HG02884 (cell line): ENCODE measurements at regions not wholly inside any gene's neighbourhood (a gene's known extent, or its start where the extent isn't known, plus 50 kb on each side); places are given as distances from the start of the nearest gene placed in this dataset.
"Not testable (repeated sequence)": the region's sequence is repeated elsewhere in the genome, so short reads cannot be mapped to it uniquely, and the experiment has no call there.

Experiments
- ATAC-seq: cut with Tn5 transposase; IDR thresholded peaks from one replicate; pipeline ENCODE4 v1.9.1; 2021; ENCODE audit warnings: mild to moderate bottlenecking, moderate library complexity; ENCODE audit not compliant: unreplicated experiment

DNA sequence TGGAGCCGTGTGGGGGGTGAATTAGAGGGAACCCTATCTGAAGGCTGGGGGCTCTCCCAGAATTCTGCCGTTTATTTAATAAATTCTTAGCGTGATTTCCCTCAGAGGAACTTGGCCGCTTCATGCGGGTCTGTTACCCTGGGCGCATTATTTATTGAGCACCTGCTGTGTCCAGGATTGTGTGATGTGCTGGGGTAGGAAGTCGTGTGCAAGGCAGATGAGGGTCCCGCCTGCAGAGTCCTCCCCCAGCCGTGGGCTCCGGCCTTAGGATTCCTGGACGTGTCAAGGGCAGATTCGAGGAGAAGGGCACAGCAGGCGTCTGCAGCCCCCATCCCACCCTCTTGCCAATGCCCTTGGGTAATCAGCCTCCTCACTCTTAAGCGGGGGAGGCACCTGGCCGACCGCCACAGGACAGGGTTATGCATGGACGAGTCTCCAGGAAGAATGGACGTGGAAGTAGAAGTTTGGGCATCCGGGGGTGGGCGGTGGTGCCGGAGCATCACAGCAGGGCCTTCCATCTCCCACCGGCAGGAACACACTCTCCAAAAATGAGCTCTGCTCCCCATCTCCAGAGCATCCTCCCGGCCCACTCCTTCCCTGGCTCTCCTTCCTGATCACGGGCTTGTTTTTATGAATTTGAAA is 233.3 kb upstream of the C1orf174 start:
- no peak for ATAC-seq

DNA sequence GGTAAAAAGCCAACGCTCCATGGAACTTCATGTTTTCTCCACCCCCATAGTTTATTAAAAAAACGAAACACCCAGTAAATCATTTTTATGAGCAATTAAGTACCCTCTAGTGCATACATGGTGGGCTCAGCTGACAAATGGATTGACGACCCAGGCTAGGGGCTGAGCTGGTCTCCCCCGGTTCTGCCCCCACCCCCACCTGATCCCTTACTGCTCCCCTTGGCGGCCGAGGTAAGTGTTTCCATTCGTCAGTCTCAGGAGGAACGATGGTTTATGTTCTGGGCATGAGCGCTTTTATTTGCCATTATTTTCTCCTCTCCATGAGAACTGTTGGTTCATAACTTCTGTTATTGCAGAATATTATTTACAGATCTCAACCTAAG is 233.9 kb upstream of the C1orf174 start:
- ATAC-seq = no peak

DNA sequence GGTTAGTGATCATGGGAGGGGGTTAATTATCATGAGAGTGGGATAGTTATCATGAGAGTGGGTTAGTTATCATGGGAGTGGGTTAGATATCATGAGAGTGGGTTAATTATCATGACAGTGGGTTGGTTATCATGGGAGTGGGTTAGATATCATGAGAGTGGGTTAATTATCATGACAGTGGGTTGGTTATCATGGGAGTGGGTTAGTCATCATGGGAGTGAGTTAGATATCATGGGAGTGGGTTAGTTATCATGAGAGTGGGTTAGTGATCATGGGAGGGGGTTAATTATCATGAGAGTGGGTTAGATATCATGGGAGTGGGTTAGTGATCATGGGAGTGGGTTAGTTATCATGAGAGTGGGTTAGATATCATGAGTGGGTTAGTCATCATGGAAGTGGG is 235.8 kb upstream of the C1orf174 start:
- not testable (repeated sequence) for ATAC-seq

DNA sequence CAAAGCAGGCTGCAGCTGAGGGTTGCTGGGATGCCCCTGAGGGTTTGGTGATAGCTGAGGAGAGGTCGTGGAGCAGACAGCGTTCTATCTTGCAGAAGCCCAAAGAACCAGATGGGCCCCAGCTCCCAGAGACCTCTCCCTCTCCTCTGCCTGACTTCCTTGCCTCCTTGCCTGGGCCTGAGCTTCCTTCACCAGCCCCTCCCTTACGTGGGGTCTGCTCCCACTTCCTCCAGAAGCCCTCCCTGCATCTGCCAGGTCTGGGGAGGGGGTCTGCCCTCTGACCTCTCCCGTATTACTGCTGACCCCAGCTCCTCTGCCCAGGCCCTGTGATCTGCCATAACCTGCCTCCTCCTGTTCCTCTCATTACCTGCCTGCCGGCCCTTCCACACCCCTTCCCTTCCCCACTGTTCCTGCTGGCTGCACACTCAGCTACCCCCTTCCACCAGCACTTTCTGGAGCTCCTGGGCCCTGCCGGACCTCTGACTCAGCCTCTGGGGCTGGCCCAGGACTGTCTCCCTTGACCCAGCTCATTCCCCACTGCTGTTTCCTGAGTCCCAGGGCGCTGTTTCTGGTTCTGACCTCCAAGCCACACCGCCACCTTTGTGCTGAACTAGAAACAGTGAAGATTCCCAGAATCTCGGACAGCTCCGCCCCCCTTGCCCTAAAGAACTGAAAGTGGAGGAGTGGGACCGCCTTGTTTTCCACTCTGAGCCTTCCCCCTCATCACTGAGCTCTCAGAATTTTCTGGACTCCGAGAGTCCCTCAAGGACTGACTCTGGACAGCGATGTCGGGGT is 237.7 kb upstream of the C1orf174 start:
- ATAC-seq = no peak

DNA sequence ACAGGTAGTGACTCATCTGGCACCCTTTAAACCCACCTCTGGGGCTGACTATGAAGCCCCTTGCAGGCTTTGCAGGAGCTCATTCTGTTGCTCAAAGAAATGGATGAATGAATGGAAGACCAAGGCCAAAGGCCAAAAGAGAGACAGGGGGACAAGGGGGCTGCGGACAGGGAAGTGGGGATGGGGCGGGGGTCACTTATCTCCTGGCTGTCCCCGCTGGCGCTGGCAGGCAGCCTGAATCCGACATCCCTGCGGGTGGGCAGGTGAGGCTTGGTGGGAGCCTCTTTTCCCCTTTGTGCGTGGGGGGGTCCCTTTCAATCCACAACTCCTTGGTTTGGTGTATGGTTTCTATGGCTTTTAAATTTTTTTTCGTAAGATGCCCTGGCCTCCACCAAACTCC is 239.6 kb upstream of the C1orf174 start:
- ATAC-seq = no peak

DNA sequence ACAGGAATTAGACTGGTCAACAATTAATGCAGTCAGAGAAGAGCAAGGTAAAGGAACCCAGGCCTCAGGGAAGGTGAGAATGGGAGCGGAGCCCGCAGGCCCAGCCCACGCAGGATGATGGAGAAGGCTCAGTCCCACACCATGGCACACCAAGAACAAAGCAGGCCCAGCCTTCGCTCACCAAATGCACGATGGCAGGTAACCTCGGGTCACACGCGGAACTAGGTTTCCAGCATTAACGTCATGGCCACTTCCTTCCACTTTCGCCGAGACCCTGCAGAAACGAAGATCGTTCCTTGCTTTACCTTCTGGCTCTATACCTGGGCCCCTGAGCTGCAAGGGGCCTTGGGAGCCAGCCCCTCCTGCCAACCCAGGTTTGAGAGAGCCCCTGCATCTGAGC is 240.2 kb upstream of the C1orf174 start:
- no peak for ATAC-seq

DNA sequence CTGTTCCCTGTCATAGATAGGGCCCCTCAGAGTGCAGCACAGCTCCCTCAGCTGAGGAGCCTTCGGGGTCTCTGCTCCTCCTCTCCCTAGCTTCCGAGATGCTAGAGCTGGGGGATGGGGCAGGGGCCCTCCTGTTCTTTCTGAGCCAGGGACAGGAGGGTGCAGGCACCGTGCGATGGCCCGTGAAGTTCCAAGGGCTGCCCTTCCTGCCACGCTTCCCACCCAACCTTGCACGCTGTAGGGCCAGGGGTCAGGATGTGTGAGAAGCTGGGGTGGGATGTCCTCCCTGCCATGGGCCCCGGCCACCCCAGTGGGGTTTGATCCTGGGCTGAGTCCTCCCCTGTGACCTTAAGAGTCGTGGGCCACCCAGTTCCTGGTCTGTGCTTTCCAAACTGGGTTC is 240.7 kb upstream of the C1orf174 start:
- ATAC-seq = no peak

DNA sequence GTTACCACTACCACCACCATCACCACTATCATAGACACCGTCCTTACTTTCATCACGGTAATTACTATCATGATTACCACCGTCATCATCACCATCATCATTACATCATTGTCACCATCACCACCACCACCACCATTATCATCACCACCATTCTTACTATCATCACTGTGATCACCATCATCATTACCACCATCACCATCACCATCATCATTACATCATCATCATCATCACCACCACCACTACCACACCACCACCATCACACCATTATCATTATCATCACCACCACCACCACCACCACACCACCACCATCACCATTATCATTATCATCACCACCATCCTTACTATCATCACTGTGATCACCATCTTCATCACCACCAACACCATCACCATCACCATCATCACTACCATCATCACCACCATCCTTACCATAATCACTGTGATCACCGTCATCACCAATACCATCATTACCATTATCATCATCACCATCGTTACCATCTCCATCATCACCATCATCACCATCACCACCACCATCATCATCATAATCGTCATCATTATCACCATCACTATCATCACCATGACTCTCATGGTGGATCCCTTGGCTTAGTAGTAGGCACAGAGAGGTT is 244.4 kb upstream of the C1orf174 start:
- ATAC-seq = no peak

DNA sequence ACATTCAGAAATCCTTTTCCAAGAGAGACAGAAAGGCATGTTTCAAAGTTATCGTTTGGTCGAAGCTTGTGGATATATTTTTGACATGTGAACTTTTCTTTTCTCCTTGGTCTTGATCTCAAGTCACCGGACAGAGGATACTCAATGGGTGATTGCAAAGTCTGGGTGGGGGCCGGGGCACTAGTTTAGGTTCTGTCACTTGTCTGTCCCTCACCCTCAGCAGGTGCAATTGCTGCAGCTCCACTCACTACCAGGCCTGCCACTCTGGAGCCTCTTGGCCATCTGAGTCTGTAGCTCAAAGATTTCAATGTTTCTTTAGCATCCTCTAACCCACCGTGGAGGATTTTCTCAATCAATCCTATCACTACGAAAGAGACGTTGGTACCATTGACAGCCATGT is 246.0 kb upstream of the C1orf174 start:
- ATAC-seq = no peak

DNA sequence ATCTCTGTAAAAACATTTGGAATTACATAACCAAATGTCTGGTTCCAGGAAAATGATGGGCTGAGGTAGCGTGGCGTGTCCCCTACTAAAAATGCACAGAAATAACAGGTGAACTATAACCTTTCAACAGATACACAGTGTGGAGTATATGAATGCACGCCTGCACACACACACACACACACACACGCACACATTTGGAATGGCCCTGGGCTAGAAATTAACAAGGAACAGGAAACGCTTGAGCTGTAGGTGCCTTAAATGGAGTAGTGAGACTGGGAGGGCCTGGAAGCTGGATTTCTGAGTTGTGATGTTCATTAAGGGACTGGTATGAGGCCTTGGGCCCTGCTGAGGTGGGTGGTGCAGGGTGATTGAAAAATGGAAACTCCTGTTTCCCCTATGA is 246.5 kb upstream of the C1orf174 start:
- ATAC-seq = no peak

DNA sequence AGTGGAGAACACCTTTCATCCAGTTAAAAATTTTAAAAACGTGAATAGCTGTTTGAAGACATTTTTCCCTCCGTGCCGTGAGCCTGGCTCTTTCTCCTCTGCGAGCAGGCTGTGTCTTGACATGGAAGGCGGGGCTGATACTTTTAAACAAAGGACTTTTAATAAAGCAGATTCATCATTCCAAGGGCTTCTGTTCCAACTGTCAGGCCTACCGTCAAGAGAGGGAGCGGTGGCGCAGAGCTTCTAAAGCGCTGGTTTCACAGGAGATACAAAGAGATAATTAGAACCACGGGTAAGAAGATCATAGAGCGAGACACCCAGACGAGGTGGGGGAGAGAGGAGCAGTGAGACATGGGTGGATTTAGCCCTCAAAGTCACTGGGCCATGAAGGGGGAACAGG is 247.4 kb upstream of the C1orf174 start:
- ATAC-seq = no peak

DNA sequence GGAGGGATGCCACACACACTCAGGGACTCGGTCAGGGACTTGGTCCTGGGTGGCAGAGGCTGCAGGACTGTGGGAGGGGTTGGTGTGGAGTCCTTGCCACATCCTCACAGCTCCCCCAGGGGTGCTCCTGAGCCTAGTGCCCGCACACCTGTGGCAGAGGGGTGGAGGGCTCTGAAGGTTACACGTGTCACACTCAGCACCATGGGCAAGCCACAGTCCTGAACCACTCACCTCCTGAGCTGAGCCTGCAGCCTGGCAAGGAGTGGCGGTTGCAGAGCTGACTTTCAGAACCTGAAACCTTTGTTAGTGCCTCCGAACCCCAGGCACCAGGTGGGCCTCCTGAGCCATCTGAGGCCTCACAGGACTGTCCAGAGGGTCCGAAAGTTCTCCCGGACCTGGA is 249.2 kb upstream of the C1orf174 start:
- ATAC-seq = no peak

DNA sequence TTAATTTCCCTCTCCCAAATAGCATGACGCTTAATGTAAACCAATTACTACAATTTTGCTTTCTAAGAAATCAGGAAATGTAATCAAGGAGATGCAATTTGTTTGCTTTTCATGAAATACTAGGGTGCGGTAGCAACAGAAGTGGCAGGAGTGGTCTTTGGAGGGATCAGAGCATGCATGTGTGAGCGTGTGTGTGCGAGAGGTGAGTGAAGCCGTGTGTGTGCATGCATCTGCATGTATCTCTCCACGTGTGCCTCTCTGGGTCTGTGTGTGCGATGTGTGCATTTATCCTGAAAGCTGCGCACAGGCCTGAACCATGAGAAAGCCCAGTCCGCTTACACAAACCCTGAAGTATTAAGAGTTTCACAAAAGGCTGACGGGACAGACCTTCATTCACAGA is 249.8 kb upstream of the C1orf174 start:
- ATAC-seq = no peak

DNA sequence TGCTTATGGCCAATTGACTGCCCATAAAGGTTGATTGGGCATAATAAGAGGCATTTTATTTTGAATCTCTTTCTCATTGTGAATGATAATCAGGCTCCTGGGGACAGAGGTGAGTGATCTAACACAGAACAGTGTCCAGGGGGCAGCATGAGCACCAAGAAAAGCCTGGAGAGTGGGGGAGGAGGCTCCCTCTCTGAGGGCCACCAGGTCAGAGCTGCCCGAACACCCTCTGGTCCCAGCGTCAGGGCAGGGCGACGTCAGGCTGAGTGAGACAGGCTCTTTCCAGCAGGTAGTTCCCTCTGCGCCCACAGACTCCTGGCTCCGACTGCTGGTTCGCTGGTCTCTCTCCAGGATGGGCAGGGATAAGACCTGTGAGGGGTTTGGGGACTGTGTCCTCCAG is 250.2 kb upstream of the C1orf174 start:
- ATAC-seq = no peak

DNA sequence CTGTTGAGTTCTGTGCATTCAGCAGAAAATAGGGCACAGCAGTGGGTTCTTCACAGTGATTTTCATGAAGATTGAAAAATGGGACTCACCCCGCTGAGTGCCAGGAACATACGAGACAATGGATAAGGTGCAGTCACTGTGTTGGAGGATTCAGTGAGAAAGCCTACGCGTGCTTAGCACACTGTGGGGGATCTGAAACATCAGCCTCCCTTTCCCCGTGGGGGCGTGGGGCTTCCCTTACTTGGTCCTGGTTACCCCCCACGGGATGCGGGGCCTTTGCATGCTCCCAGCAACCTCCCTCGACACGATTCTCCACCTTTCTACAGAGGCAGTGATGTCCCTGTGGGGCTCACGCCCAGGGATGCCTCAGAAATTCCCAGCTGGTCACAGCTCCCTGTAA is 252.2 kb upstream of the C1orf174 start:
- no peak for ATAC-seq

DNA sequence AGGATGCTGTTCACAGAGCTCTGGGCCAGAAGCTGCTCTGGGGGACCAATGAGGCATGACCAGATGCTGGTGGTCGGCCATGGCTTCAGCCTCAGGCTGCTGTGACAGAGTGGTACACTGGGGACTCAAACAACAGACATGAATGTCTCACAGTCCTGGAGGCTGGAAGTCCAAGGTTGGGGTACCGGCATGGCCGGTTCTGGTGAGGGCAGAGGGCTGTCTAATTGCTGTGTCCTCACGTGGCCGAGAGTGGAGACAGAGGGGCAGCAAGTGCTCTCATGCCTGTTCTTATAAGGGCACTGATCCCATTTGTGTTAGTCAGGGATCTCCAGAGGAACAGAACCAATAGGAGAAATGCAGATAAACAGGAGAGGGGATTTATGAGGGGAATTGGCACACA is 253.5 kb upstream of the C1orf174 start:
- no peak for ATAC-seq

DNA sequence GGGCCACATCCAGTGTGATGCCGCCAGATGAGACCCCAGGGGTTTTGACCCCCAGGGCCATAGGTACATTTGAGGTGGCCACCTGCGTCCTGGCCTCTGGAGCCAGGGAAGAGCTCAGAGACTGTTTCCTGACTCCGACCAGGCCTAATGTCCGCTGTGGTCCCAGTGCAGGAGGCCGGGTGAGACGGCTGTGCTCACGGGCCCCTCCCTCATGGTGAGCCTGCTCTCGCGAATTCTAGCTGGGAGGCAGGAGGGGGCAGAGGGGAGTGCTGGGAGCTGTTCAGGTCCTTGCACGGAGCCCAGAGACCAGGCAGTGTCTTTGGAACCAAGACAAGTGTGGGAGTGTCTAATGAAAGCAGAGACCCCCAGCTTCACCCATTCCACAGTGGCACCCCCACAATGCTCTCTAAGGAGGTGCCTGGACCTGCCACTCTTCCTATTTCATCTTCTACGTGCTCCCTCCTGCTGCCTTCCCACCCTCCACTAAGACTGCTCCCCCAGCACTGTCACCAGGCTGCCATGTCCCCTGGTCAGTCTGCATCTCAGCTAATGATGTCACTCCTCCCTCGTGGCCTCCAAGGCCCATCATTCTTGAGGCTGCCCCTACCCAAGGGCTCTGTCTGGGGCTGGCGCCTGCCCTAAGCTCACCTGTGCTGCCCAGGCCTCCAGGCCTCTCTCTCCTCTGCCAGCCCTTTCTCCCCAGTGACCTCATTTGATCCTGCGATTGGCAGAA is 256.3 kb upstream of the C1orf174 start:
- ATAC-seq = no peak

DNA sequence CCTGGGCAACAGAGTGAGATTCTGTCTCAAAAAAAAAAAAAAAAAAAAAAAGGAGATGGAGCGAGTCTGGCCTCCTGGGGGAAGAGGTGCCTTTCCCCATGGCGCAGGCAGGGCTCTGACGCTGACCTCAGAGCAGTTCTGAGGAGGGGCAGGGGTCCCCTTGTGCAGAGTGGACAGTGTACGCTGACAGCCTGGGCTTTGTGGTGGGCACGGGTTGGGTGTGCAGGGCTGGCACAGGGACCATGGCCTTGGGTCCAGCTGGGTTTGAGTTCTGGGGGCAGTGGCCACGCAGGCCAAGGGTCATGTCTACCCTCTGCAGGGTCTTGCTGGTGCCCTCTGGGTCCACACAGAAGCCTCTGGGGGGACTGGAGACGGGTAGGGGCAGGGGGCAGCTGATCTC is 260.1 kb upstream of the C1orf174 start:
- no peak for ATAC-seq

DNA sequence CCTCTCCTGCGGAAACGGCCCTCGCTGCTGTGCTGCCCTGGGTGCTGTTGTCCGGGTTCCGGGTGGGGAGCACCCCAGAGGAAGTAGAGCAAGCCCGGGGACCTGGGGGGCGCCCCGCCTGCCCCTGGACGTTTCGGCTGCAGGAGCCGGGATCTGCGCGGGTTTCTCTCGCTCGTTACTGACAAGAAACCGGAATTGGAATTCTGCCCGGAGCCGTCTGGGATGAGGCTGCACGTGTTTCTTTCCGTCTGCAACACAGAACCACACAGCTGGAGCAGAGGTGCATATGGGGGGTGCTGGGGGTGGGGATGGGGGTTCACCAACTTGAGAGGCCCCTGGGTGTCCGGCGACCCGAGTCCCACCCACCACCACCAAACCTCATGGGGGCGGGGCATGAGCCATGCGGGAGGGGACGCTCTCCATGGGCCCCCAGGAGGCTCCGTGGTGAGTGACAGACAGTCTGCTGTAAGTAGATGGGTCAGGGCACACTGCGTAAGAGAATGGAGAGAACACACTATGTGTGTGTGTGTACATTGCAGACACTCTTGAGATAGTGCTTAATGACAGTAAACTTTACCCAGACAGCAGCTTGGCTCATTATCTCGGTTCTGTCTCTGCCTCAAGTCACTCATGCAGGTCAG is 261.4 kb upstream of the C1orf174 start:
- no peak for ATAC-seq

DNA sequence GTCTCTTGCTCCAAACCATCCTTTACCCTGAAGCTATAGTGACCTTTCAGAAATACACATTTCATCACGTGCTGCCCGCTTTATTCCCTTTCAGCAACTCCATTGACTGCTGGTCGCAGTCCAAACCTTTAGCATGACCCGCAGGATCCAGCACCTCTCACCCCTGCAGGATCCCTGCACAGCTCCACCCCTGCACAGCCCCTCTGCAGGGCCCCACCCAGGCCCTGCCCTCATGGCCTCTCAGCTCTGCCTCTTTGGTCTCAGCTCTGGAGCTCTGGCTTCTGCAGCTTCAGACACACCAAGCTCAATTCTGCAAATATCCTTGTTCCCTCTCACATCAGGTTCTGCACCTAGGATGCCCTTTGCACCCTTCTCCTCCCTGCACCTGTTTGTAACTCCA is 264.9 kb upstream of the C1orf174 start:
- ATAC-seq = no peak

DNA sequence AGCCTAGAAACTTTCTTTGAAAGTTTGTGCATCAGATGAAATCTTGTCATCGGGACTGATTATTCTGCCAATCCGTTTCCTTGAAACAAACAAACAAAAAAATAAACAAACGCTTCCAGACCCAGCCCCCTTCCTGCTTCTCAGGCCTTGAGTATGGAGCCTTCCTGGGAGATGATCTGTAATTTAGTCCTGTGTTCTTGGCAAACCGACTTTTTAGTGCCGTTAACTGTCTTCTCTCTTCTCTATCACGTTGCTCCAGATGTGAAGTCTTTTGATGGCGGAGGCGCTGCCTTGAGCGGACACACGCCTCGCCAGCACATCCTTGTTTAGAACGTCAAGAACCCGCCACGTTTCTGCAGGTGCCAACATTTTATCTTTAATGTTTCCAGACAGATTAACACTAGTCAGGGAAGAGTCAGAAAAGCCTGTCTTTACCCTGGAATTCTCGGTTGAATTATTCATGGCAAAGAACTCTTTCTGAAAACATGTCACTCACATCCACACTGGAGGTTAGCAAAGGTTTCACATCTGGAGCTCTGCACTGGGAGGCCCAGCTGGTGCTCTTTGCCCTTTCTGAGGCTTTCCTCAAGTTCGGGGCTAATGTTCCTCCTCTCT is 265.7 kb upstream of the C1orf174 start:
- ATAC-seq = no peak
